Tibial nerve (tissue), 4 donors: ENCODE measurements at regions not wholly inside any gene's neighbourhood (a gene's known extent, or its start where the extent isn't known, plus 50 kb on each side); places are given as distances from the start of the nearest gene placed in this dataset.

ENCODE experiments used
- DNase-seq, 2 donors: peaks; one replicate each; pipeline ENCODE4 v3.0.0-alpha.2; 2019; ENCODE audit warnings: low spot score in 2 of 2
- H3K27ac ChIP-seq, 4 donors: fragments of 200-600 bp; sonication (generic) in 3 of 4; one replicate each; pipeline ENCODE4 v1.5.1; 2017 to 2019; ENCODE audit warnings: mild to moderate bottlenecking in 1 of 4
- H3K27me3 ChIP-seq, 2 donors: fragments of 200-600 bp; sonication (generic) in 1 of 2; one replicate each; pipeline versions ENCODE4 v1.5.1 to v1.6.0; 2017 to 2019
- H3K36me3 ChIP-seq, 3 donors: fragments of 200-600 bp; sonication (generic); one replicate each; pipeline ENCODE4 v1.5.1; 2018 to 2019
- H3K4me1 ChIP-seq, 4 donors: fragments of 200-600 bp; sonication (generic) in 3 of 4; one replicate each; pipeline ENCODE4 v1.5.1; 2017 to 2019
- H3K4me3 ChIP-seq, 4 donors: fragments of 200-600 bp; sonication (generic) in 3 of 4; one replicate each; pipeline ENCODE4 v1.5.1; 2017 to 2019; ENCODE audit warnings: mild to moderate bottlenecking in 1 of 4, moderate library complexity in 1 of 4
- H3K9me3 ChIP-seq, 4 donors: fragments of 200-600 bp; sonication (generic) in 3 of 4; one replicate each; pipeline ENCODE4 v1.5.1; 2017 to 2019
- EP300 ChIP-seq, 2 donors: sonication (generic); formaldehyde crosslinking; IDR thresholded peaks; one replicate each; pipeline ENCODE4 v1.6.1; 2017; ENCODE audit warnings: antibody characterized with exemption in 2 of 2, mild to moderate bottlenecking in 1 of 2
- POLR2A ChIP-seq, 2 donors: fragments of 450-650 bp; IDR thresholded peaks; one replicate each; pipeline ENCODE4 v1.6.1; 2017; ENCODE audit warnings: antibody characterized with exemption in 2 of 2, mild to moderate bottlenecking in 2 of 2, moderate library complexity in 2 of 2
- WGBS, 2 donors: methylation state at CpG; one replicate each; pipeline ENCODE4 v1.1.5; 2018; 5-methylcytosine and 5-hydroxymethylcytosine counted together
- TF ChIP-seq, protein P1 (sequence below), 5 experiments: fragments of 200-600 bp in 3 of 5; fragments of 450-650 bp in 2 of 5; sonication (generic) in 3 of 5; IDR thresholded peaks; one replicate each; pipeline ENCODE4 v1.5.1; 2016 to 2019; ENCODE audit warnings: antibody characterized with exemption in 5 of 5, mild to moderate bottlenecking in 3 of 5, moderate library complexity in 2 of 5

DNA sequence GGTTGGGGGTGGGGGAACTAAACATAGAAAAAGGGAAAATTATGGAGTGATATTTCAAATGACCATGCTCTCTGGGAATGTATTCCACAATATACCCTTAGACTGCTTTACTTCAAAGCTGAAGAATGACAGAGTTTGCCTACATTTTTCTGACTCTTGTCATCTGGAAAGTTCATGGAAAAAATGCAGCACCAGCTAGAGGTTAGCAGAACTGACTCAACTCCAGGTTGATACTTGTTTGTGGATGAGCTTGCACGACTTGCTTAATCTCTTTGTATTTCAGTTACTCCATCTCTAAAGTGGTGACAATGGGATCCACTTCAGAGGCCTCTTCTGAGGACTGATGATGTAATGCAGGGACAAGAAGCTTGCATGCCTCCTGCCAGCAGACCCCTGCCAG, 824.0 kb upstream of the ID2 start:
- no peaks in the 10 kb centered on the region for H3K9me3 ChIP-seq
- TF ChIP-seq, protein P1, sequence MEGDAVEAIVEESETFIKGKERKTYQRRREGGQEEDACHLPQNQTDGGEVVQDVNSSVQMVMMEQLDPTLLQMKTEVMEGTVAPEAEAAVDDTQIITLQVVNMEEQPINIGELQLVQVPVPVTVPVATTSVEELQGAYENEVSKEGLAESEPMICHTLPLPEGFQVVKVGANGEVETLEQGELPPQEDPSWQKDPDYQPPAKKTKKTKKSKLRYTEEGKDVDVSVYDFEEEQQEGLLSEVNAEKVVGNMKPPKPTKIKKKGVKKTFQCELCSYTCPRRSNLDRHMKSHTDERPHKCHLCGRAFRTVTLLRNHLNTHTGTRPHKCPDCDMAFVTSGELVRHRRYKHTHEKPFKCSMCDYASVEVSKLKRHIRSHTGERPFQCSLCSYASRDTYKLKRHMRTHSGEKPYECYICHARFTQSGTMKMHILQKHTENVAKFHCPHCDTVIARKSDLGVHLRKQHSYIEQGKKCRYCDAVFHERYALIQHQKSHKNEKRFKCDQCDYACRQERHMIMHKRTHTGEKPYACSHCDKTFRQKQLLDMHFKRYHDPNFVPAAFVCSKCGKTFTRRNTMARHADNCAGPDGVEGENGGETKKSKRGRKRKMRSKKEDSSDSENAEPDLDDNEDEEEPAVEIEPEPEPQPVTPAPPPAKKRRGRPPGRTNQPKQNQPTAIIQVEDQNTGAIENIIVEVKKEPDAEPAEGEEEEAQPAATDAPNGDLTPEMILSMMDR (IDR thresholded peaks at IDR 0.05): no peak
- no peak for TF ChIP-seq POLR2A (IDR thresholded peaks at IDR 0.05)
- no peak for TF ChIP-seq EP300 (IDR thresholded peaks at IDR 0.05)
- WGBS, 2 donors: 58 to 87% methylated on average over 1 of the region's 1 CpG
- no peak overlapping the region for H3K4me3 ChIP-seq
- H3K27ac ChIP-seq: no peak overlapping the region
- no peak for DNase-seq
- no peaks in the 10 kb centered on the region for H3K36me3 ChIP-seq
- H3K4me1 ChIP-seq: no peaks in the 10 kb centered on the region
- no peaks in the 10 kb centered on the region for H3K27me3 ChIP-seq

DNA sequence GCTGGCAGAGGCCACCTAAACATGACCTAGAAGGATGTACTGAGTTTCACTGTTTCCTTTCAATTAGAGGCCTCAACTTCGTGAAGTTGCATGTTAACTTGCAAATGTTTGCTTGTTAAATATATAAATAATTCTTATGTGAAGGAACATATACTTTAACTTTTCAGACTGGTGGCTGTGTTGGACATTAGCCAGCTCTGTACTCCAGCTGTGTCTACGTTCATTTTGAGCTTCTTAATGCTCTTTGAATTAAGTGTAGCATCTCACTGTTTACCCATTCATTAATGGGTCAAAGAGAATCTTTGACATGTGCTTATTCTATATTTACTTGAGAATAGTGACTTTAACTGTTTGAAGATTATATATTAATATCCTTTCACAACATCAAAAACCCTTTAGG, 823.2 kb upstream of the ID2 start:
- Histone ChIP-seq H3K36me3 (no peaks in the 10 kb centered on the region), H3K4me3 (no peak overlapping the region), H3K27me3 (no peaks in the 10 kb centered on the region), H3K27ac (no peak overlapping the region), H3K9me3 (no peaks in the 10 kb centered on the region), H3K4me1 (no peaks in the 10 kb centered on the region)
- WGBS, 2 donors: 59 to 60% methylated on average over 2 of the region's 2 CpGs
- no peak for DNase-seq
- TF ChIP-seq POLR2A (IDR thresholded peaks at IDR 0.05): no peak
- TF ChIP-seq, protein P1 (IDR thresholded peaks at IDR 0.05): no peak
- no peak for TF ChIP-seq EP300 (IDR thresholded peaks at IDR 0.05)

DNA sequence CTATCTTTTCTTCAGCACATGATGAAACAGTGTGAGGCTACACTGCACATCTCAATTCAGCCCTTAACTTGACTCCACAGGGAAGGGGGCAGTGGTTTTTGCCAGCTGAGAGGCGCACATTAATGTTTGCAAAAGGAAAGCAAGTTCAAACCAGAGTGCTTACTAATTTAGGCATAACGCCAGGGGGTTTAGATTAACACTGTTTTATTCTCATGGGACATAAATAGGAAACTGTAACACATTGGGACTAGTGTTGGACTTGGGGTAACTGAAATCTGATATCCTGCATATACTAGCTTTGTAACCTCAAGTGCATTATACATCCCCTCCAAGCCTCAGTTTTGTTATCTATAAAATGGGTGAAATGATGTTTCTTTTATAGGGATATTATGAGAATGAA, 821.2 kb upstream of the ID2 start:
- 59 to 65% methylated on average over 2 of the region's 2 CpGs for WGBS, 2 donors
- Histone ChIP-seq H3K27ac (no peak overlapping the region), H3K9me3 (no peaks in the 10 kb centered on the region), H3K4me1 (no peaks in the 10 kb centered on the region), H3K4me3 (no peak overlapping the region), H3K27me3 (no peaks in the 10 kb centered on the region), H3K36me3 (no peaks in the 10 kb centered on the region)
- TF ChIP-seq, protein P1 (IDR thresholded peaks at IDR 0.05): no peak
- TF ChIP-seq EP300 (IDR thresholded peaks at IDR 0.05) (no peak), POLR2A (IDR thresholded peaks at IDR 0.05) (no peak)
- DNase-seq: no peak

DNA sequence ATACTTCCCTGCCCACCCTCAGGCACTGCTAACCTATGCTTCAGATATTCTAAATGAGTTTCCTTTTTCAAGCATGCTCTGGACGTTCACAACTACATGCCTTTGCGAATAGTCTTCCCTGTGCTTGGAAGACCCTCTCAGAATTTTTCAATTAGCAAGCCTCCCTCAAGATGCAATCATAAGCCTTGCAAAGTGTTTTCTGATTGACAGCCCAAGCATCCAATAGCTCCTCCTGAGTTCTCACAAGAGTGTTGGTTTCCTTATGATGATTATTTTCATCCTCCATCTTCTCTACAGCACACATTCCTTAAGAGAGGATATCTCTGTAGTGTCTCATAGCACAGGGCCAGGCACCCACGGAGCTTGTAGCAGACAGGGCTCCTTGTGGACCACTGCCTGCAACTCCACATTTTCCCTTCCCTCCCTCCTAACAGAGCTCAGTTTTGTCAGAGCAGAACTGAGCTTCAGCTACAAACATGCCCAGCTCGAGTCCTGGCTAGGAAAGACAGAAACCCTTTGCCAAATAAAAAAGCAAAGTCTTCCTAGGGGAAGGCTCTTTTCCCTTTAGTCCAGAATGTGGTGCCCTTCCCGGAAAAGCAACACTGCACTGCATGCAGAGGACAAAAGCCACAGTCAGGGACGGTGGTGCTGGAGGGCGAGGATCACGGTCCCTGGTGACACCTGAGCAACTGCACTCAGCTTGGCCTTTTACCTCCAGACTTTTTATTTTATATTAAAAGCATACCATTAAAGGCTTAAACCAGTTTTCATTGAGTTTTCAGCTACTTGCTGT, 819.8 kb upstream of the ID2 start:
- TF ChIP-seq EP300 (IDR thresholded peaks at IDR 0.05) (no peak), POLR2A (IDR thresholded peaks at IDR 0.05) (no peak)
- TF ChIP-seq, protein P1 (IDR thresholded peaks at IDR 0.05): no peak
- Histone ChIP-seq H3K27me3 (no peaks in the 10 kb centered on the region), H3K36me3 (no peaks in the 10 kb centered on the region), H3K27ac (no peak overlapping the region), H3K9me3 (no peaks in the 10 kb centered on the region), H3K4me3 (no peak overlapping the region), H3K4me1 (no peaks in the 10 kb centered on the region)
- DNase-seq: no peak
- WGBS, 2 donors: 70 to 78% methylated on average over 8 of the region's 8 CpGs

DNA sequence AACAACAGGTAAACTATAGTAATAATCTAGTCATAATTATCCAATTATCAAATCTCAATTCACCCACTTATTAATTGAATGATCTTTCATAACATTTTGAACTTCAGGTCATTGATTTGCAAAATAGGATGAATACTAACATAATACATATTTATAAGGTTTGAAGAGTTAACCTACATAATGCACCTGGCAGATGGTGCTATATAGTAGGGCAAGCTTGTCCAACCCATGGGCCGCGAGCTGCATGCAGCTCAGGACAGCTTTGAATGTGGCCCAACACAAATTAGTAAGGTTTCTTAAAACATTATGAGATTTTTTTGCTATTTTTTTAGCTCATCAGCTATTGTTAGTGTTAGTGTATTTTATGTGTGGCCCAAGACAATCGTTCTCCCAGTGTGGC, 815.8 kb upstream of the ID2 start:
- WGBS, 2 donors: 92% methylated on average over 3 of the region's 3 CpGs

More for the DNA sequence above, 815.8 kb upstream of the ID2 start:
- Histone ChIP-seq H3K36me3 (no peaks in the 10 kb centered on the region), H3K9me3 (no peaks in the 10 kb centered on the region), H3K27ac (no peak overlapping the region), H3K27me3 (no peaks in the 10 kb centered on the region), H3K4me3 (no peak overlapping the region), H3K4me1 (no peaks in the 10 kb centered on the region)
- no peak for DNase-seq
- TF ChIP-seq, protein P1 (IDR thresholded peaks at IDR 0.05): no peak
- no peak for TF ChIP-seq EP300 (IDR thresholded peaks at IDR 0.05)
- TF ChIP-seq POLR2A (IDR thresholded peaks at IDR 0.05): no peak
